Liver (tissue), 3 donors: ENCODE measurements at regions not wholly inside any gene's neighbourhood (a gene's known extent, or its start where the extent isn't known, plus 50 kb on each side); places are given as distances from the start of the nearest gene placed in this dataset.

Experiments used
- ATF3 ChIP-seq: IDR thresholded peaks from 2 replicates; pipeline ENCODE4 v1.6.1; 2016; ENCODE audit warnings: antibody characterized with exemption
- CTCF ChIP-seq: fragments of 150-350 bp; IDR thresholded peaks from 2 replicates; pipeline ENCODE4 v1.5.1; 2017; ENCODE audit warnings: improper control_type of control experiment, low read depth, low read length; ENCODE audit not compliant: missing input control
- RAD21 ChIP-seq, 2 donors: IDR thresholded peaks; 2 replicates each; pipeline ENCODE4 v1.6.1; 2016; ENCODE audit warnings: antibody characterized with exemption in 2 of 2, mild to moderate bottlenecking in 2 of 2
- donor health status: healthy.
- donor health status: healthy.

GRCh38 chr5:17891881-17892280 is 257.6 kb downstream of the TAF11L14 start:
- TF ChIP-seq RAD21 (IDR thresholded peaks at IDR 0.05) (no peak), CTCF (no peak), ATF3 (no peak)
